ENCODE measurements at regions not wholly inside any gene's neighbourhood (a gene's known extent, or its start where the extent isn't known, plus 50 kb on each side); places are given as distances from the start of the nearest gene placed in this dataset.

DNA sequence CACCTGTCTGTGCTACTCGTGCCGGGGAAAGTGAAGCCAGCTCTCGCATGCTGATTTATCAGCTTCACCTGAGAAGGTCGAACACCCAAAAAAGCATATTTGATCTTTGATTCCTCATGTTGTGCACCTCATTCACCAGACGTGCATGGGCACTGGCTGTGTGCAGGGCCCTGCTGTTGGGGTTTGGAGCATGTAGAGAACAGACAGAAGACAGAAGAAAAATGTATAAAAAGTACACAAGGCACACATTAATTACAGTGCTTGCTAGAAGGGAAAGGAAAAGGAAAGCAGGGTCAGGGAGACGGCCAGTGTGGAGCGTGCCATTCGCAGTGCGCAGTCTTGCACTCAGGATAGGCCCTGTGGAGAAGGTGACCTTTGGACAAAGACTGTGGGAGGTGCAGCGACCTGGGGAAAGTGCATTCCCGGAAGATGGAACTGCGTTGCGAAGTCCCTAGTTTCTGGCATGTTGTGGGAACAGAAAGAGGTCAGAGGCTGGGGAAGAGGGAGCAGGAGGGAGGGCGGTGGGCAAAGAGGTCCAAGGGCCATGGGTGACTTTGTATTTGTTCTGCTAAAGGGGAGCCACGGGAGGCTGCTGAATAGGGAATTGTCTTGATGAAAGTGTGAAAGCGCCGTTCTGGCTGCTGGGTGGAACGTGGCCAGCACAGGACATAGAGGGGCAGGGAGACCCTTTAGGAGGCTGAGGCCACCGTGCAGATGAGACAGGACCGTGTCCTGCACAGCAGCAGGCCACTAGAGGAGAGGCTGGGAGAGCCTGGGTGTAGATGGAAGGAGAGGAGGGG, 232.8 kb downstream of the GLRX3 start:
- DNase-seq (no peak), ATAC-seq (no peak)

DNA sequence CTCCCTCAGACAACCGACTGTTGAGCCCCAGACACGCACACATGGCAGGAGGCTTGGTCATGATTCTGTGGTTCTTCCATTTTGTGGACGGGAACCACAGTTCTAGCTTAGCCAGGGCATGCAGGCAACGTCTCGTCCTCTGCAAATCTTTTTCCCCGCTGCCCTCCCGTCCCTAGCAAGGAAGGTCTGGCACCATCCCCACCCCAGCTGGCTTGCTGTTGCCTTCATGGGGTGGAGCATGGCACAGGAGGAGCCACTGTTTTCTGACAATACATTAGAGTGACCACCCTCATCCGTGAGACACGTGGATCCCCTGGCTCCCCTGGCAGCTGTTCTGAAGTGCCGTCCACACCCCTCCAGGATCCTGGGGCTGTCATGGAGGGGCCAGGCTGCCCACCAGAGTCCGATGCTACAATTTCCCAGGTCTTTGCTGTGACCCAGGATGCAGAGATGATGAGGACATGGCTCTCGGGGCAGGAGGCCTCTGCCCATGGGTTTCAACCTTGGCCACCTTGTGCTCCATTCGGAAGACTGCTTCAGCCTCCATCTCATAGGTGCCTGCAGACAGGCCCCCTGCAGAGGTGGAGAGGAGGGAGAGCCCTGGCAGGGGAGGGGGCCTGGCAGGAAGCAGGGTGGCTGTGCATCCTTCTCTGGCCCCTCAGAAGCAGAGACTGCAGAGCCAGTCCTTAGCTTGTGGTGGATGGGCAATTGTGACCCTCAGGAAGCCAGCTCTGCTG, 233.6 kb downstream of the GLRX3 start:
- ATAC-seq: no peak

More for the DNA sequence above, 232.8 kb downstream of the GLRX3 start:
- H3K4me3 Mint-ChIP-seq: no peak overlapping the region
- H3K27ac Mint-ChIP-seq: no peak overlapping the region
- no peaks in the 10 kb centered on the region for H3K4me1 Mint-ChIP-seq
- H3K27me3 Mint-ChIP-seq: peaks cover 13% of the 10 kb centered on the region
- H3K9me3 Mint-ChIP-seq: no peaks in the 10 kb centered on the region

DNA sequence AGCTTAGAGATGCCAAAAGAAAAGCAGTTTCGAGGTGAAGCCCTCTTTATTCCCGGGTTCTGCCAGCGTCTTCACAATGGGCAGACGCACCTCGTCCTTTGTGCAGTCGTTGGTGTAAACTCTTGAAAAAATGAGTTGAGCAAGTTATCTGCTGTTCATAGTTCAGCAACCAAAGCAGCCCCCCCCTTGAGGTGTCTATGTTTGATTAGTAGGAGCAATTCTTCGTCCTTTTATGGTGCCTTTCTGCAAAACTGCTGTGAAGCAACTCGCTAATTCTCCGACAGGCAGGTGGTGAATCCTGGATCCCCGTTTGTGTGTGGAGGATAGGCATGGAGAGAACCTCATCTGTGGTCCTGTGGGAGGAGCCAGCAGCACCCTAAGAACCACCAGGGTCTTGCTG, 234.5 kb downstream of the GLRX3 start:
- DNase-seq (no peak), ATAC-seq (no peak)
- no peaks in the 10 kb centered on the region for H3K9me3 Mint-ChIP-seq
- no peaks in the 10 kb centered on the region for H3K4me1 Mint-ChIP-seq
- no peak overlapping the region for H3K27ac Mint-ChIP-seq
- H3K4me3 Mint-ChIP-seq: no peak overlapping the region
- peaks cover 8% of the 10 kb centered on the region for H3K27me3 Mint-ChIP-seq

More for the DNA sequence above, 233.6 kb downstream of the GLRX3 start:
- H3K9me3 Mint-ChIP-seq: no peaks in the 10 kb centered on the region
- H3K27me3 Mint-ChIP-seq: peaks cover 9% of the 10 kb centered on the region
- H3K27ac Mint-ChIP-seq: peak overlapping the region in 1 of 2 donors; percentile 71
- DNase-seq: no peak
- no peak overlapping the region for H3K4me3 Mint-ChIP-seq
- no peaks in the 10 kb centered on the region for H3K4me1 Mint-ChIP-seq

DNA sequence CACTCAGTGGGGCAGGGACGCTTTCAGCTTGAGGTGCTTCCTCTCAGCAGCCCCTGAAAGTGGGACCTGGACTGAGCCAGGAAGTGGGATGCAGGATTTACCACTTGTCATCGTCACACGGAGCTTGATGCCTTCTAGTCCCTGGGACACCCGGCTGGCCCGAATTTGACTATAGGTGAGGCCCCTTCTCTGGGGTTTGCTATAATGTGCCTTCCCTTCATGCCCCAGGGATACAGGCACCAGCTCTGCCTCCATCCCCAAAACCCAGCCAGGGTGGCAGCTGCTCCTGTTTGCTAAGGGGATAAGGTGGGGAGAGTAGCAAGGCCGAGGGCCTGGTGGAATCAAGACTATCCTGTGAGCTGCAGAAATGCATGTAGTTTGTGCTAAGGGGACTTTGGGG, 235.0 kb downstream of the GLRX3 start:
- Mint-ChIP-seq H3K27ac (no peak overlapping the region), H3K4me1 (no peaks in the 10 kb centered on the region), H3K4me3 (no peak overlapping the region), H3K27me3 (peaks cover 8% of the 10 kb centered on the region), H3K9me3 (no peaks in the 10 kb centered on the region)
- DNase-seq (no peak), ATAC-seq (no peak)

DNA sequence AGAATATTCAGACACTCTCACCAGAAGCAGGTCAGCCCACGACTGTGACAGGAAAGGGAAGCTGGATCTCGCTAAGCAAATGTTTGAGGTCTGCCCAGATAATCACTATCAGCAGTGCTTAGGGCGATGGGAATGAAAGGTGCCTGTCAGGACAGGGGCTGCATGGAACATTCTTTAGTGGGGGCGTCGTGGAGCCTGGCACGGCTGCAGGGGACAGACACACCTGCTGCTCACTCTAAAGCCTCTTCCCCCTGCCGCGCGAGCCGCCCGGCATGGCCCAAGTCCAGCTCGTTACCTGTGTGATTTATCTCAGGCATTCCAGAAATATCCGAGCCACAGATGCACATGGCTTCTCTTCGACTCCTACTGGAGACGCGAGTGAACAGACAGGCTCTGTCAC, 235.5 kb downstream of the GLRX3 start:
- ATAC-seq (no peak), DNase-seq (no peak)
- no peaks in the 10 kb centered on the region for H3K9me3 Mint-ChIP-seq
- H3K27me3 Mint-ChIP-seq: peaks cover 8% of the 10 kb centered on the region
- no peak overlapping the region for H3K4me3 Mint-ChIP-seq
- no peaks in the 10 kb centered on the region for H3K4me1 Mint-ChIP-seq
- H3K27ac Mint-ChIP-seq: no peak overlapping the region

DNA sequence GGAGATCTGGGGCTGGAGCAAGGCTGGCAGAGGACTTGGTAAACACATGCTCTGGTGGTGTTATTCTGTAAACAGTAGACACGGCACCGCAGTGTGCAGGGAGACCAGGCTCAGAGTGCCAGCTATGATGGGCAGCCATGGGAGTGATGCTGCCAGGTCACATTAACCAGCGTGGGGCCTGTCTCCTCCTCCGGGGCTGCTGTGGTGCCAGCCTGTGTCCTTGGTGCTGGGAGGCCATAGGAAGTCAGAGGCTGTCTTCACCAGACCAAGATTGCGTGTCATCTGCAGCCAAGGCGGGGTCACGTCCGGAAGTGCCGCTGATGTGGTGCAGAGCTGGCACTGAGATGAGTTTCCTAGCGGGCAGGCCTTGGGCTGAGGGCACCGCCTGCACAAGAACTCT, 236.0 kb downstream of the GLRX3 start:
- Mint-ChIP-seq H3K4me3 (no peak overlapping the region), H3K27me3 (peaks cover 8% of the 10 kb centered on the region), H3K4me1 (no peaks in the 10 kb centered on the region), H3K9me3 (no peaks in the 10 kb centered on the region), H3K27ac (no peak overlapping the region)
- no peak for DNase-seq
- no peak for ATAC-seq

DNA sequence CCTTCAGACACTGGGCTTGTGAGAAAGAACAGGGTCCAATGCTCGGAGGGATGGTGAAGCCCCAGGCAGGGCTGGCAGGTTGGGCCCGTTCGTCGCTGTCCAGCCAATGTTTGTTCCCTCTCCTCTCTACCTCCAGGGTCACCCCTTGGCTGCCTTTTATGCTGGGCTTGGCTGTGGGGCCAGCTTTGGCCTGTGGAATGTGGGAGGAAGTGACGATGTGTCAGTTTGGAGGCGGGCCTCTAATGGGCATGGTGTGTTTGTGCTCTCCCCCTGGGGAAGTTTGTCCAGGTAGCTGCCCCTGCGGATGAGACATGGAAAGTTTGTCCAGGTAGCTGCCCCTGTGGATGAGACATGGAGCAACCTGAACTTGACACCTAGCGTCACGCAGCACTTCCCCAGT, 236.7 kb downstream of the GLRX3 start:
- H3K27me3 Mint-ChIP-seq: peaks cover 8% of the 10 kb centered on the region

DNA sequence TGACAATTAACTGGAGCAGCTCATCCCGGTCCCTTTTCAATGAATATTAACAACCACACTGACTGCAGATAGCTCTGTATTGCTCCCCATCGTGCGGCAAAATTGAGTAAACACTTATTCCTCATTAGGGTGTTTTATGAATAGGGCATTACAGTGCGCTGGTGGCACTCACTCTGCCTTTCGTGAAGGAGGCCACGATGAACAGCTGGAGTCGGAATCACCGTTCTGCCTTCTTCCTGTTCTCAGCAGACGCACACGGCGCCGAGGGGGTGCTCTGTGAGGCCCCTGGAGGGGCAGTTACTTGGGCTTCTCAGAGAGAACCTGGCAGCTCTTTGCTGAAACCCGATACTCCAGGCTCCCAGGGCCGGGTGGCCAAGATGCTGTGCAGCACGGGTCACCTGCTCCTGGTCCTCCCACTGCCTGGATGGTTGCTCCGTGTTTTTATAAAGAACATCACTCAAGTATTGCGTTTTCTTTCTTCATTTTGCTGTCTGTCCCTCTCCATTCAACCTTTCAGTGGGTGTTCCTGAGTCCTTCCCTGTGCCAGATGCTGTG, 241.9 kb downstream of the GLRX3 start:
- H3K27me3 Mint-ChIP-seq: peaks cover 21% of the 10 kb centered on the region
- H3K9me3 Mint-ChIP-seq: peaks cover 0 to 3% of the 10 kb centered on the region in 2 donors
- no peaks in the 10 kb centered on the region for H3K4me1 Mint-ChIP-seq
- no peak overlapping the region for H3K4me3 Mint-ChIP-seq
- peak overlapping the region in 1 of 2 donors; percentile 69 for H3K27ac Mint-ChIP-seq
- ATAC-seq: no peak
- DNase-seq: no peak

More for the DNA sequence above, 236.7 kb downstream of the GLRX3 start:
- Mint-ChIP-seq H3K9me3 (no peaks in the 10 kb centered on the region), H3K4me3 (no peak overlapping the region), H3K27ac (no peak overlapping the region), H3K4me1 (no peaks in the 10 kb centered on the region)
- DNase-seq (no peak), ATAC-seq (no peak)

DNA sequence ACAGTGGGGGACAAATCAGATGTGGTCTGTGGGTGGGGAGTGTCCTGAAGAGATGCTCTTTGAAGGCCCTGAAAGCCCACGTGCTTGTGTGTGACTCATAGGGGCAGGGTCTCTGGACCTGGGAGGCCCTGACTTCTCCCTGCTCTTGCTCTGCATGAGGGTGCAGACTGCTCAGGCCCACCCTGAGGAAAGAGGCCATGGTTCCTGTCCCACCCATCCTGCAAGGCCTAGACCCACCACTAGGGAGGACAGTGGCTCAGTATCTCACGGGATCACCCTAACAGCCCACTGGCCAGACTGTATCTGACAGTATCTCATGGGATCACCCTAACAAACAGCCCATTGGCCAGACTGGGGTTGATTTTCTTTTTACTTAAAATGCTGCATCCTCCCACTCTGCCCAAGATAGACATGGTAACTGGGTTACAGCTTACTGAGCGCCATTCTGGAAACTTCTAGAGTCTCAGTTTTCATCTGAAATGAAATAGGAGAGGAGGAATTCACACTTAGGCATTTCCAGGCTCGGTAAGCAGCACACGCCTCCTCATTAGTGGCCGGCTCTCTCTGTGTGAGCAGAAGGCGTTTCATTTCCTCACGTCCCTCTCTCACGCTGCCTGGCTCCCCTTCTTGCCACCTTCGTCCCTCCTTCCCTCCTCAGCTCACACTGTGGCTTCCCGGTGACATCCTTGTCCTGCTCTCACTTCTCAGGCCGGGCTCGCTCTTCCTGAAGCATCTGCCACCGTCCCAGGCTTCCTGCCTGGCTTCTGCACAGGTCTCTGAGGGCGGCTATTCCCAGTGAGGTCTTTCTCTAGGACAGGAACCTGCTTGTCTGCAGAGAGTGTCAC, 242.6 kb downstream of the GLRX3 start:
- peaks cover 5 to 10% of the 10 kb centered on the region in 2 donors for H3K9me3 Mint-ChIP-seq
- no peak overlapping the region for H3K4me3 Mint-ChIP-seq
- DNase-seq (no peak), ATAC-seq (no peak)
- peak overlapping the region in 1 of 2 donors; percentile 27 for H3K27ac Mint-ChIP-seq
- no peaks in the 10 kb centered on the region for H3K4me1 Mint-ChIP-seq
- H3K27me3 Mint-ChIP-seq: peaks cover 19% of the 10 kb centered on the region

DNA sequence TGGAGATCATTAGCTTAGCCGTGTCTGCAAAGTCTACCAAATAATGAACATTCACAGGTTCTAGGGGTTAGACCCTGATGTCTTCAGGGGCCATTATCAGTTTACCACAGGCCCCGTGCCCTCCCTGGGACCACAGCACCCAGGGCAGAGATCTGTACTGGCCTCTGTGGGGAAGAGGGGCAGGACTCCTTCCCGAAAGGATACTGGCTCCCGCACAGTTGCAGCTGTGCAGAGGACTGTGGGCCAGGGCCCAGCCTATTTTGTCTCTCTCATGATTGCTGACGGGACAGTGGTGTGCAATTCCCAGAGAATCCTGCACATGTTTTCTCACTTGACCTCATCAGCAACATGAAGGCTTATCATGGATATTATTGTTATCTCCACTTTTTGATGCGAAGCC, 243.9 kb downstream of the GLRX3 start:
- no peak overlapping the region for H3K27ac Mint-ChIP-seq
- DNase-seq (no peak), ATAC-seq (no peak)
- H3K4me1 Mint-ChIP-seq: no peaks in the 10 kb centered on the region
- peaks cover 13% of the 10 kb centered on the region for H3K27me3 Mint-ChIP-seq
- peaks cover 14 to 21% of the 10 kb centered on the region in 2 donors for H3K9me3 Mint-ChIP-seq
- no peak overlapping the region for H3K4me3 Mint-ChIP-seq

DNA sequence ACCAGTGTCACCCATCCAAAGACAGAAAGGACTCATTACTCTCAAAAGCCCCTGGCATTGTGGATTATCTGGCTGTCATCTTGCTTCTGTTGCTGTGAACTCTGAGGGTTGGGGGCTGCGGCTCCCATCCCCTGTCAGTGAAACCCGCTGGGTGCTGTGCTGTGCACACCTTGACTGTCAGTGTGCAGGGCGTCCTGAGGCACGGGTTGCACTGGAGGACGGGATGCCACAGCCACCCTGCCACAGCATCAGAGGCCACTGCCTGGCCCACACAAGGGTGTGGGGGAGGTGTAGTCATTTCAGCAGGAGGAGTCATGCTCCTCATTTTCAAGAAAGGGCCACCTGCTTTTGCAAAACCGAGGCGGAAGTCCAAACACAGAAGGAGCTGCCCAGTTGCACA, 245.8 kb downstream of the GLRX3 start:
- no peak for ATAC-seq
- H3K4me1 Mint-ChIP-seq: no peaks in the 10 kb centered on the region
- H3K27ac Mint-ChIP-seq: no peak overlapping the region
- peaks cover 26 to 33% of the 10 kb centered on the region in 2 donors for H3K9me3 Mint-ChIP-seq
- peaks cover 13% of the 10 kb centered on the region for H3K27me3 Mint-ChIP-seq
- H3K4me3 Mint-ChIP-seq: no peak overlapping the region
- DNase-seq: no peak

DNA sequence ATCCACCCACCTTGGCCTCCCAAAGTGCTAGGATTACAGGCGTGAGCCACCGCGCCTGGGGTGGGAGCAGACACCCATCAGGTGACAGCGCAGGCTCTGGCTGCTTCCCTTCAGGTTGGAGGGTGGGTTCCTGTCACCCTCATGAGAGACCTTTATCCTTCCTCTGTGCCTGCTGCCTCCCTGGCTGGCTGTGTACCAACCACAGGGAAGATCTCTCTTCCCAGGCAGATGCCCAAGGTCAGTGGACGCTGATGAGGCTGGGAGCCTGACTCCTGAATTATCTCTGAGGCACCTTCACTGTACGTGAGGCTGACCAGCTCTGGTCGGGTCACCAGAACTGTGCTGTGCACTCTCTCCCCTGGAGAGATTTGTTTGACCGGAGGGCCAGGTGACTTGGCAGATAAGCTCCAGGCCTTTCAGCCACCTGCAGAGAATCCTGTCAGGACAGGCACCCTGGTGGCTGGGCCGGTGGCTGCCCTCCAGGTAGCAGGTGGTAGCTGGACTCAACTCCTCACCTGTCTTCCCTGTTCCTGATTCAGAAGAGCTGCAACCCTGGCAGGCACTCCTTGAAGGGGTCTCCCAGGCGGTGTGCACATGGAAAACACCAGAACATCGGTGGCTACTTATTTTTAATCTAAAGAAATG, 251.9 kb downstream of the GLRX3 start:
- H3K9me3 Mint-ChIP-seq: peaks cover 30 to 47% of the 10 kb centered on the region in 2 donors
- no peak overlapping the region for H3K4me3 Mint-ChIP-seq
- H3K4me1 Mint-ChIP-seq: no peaks in the 10 kb centered on the region
- no peak overlapping the region for H3K27ac Mint-ChIP-seq
- DNase-seq (no peak), ATAC-seq (no peak)
- peaks cover 14% of the 10 kb centered on the region for H3K27me3 Mint-ChIP-seq

DNA sequence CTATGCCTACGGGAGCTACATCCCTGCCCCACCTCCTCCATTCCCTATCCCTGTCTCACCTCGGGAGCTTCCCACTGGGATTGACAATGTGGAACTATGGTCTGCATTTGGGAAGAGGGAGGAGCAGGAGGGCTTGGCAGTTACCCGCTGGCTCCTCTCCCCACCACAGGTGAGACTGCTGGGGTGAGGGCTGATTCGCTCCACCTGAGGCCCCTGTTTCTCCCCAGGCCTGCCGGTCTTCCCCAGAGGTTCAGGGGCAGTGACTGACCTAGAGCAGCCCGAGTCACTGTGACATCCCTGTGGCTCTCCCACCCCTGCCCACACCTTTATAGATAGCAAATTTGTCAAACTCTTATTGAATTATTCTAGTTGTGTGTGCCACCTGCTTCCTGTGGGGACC, 252.6 kb downstream of the GLRX3 start:
- Mint-ChIP-seq H3K4me1 (no peaks in the 10 kb centered on the region), H3K4me3 (no peak overlapping the region)
- ATAC-seq: no peak

DNA sequence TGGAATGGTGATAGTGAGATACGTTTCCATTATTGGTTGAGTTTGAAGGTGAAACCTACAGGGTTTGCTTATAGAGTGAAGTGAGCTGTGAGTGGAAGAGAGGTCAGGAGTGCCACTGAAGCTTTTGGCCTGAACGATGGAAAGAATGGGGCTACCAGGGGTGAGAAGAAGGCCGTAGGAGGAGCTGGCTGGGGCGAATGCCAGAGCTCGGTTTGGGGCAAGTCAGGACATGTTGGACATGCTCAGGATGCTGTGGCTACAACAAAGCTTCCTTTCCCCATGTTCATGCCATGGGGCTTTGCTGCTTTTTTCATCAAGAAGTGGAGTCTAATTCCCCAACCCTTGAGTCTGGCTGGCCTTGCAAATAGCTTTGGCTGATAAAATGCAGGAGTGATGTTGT, 253.7 kb downstream of the GLRX3 start:
- H3K27ac Mint-ChIP-seq: peak overlapping the region in 1 of 2 donors; percentile 67
- no peak overlapping the region for H3K4me3 Mint-ChIP-seq
- no peak for DNase-seq
- ATAC-seq: no peak
- no peaks in the 10 kb centered on the region for H3K4me1 Mint-ChIP-seq
- peaks cover 22 to 48% of the 10 kb centered on the region in 2 donors for H3K9me3 Mint-ChIP-seq
- peaks cover 14% of the 10 kb centered on the region for H3K27me3 Mint-ChIP-seq

More for the DNA sequence above, 252.6 kb downstream of the GLRX3 start:
- peaks cover 26 to 47% of the 10 kb centered on the region in 2 donors for H3K9me3 Mint-ChIP-seq
- H3K27ac Mint-ChIP-seq: no peak overlapping the region
- H3K27me3 Mint-ChIP-seq: peaks cover 14% of the 10 kb centered on the region
- no peak for DNase-seq

DNA sequence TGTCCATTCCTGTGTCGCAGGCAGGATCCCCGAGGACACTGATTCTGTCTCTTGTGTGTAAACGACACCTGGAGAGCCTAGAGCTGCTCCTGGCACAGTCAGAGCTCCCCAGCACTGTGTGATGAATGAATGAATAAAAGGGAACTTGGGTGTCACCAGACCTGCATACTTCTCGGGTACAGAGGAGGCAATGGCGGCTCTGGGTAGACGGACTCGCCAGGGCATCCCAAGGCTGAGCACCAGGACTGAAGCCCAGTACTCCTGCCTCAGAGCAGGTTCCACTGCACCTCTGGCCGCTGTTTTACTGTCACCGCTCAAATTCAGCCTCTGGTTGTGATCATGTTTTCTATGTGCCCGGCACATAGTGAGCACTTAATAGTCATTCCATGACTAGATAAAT, 255.8 kb downstream of the GLRX3 start:
- DNase-seq (no peak), ATAC-seq (no peak)
- peaks cover 14% of the 10 kb centered on the region for H3K27me3 Mint-ChIP-seq
- no peaks in the 10 kb centered on the region for H3K4me1 Mint-ChIP-seq
- H3K4me3 Mint-ChIP-seq: no peak overlapping the region
- no peak overlapping the region for H3K27ac Mint-ChIP-seq
- H3K9me3 Mint-ChIP-seq: peaks cover 13 to 45% of the 10 kb centered on the region in 2 donors
